HG03378 (cell line): ENCODE measurements at regions not wholly inside any gene's neighbourhood (a gene's known extent, or its start where the extent isn't known, plus 50 kb on each side); places are given as distances from the start of the nearest gene placed in this dataset.

Experiments used
- ATAC-seq: cut with Tn5 transposase; IDR thresholded peaks from one replicate; pipeline ENCODE4 v1.9.1; 2021; ENCODE audit warnings: mild to moderate bottlenecking, moderate library complexity; ENCODE audit not compliant: unreplicated experiment

GRCh38 chr2:59936048-59936447 lies 617.4 kb downstream of the BCL11A start:
- ATAC-seq = no peak

- ATAC-seq = no peak
Observed at GRCh38 chr2:59935005-59935404, 618.4 kb downstream of the BCL11A start.

- no peak for ATAC-seq
Observed at GRCh38 chr2:59933948-59934347, 619.5 kb downstream of the BCL11A start.

GRCh38 chr2:59932341-59932740 lies 621.1 kb downstream of the BCL11A start:
- ATAC-seq = no peak

- no peak for ATAC-seq
Observed at GRCh38 chr2:59930430-59930829, 623.0 kb downstream of the BCL11A start.

GRCh38 chr2:59926731-59927130 lies 626.7 kb downstream of the BCL11A start:
- ATAC-seq = no peak

GRCh38 chr2:59925321-59925720 lies 628.1 kb downstream of the BCL11A start:
- ATAC-seq = no peak

- ATAC-seq = no peak
Observed at GRCh38 chr2:59924346-59924745, 629.1 kb downstream of the BCL11A start.

- no peak for ATAC-seq
Observed at GRCh38 chr2:59922450-59922849, 631.0 kb downstream of the BCL11A start.

GRCh38 chr2:59921743-59922142 lies 631.7 kb downstream of the BCL11A start:
- no peak for ATAC-seq

GRCh38 chr2:59920961-59921360 lies 632.5 kb downstream of the BCL11A start:
- no peak for ATAC-seq

GRCh38 chr2:59920307-59920706 lies 633.1 kb downstream of the BCL11A start:
- ATAC-seq = no peak

- no peak for ATAC-seq
Observed at GRCh38 chr2:59919579-59919978, 633.9 kb downstream of the BCL11A start.

GRCh38 chr2:59912042-59912441 lies 641.4 kb downstream of the BCL11A start:
- ATAC-seq = no peak

GRCh38 chr2:59910166-59910565 lies 643.3 kb downstream of the BCL11A start:
- ATAC-seq = no peak

GRCh38 chr2:59909147-59909546 lies 644.3 kb downstream of the BCL11A start:
- ATAC-seq = no peak

GRCh38 chr2:59905731-59906130 lies 647.7 kb downstream of the BCL11A start:
- no peak for ATAC-seq

- no peak for ATAC-seq
Observed at GRCh38 chr2:59903994-59904544, 649.4 kb downstream of the BCL11A start.

- ATAC-seq = no peak
Observed at GRCh38 chr2:59900728-59901452, 652.6 kb downstream of the BCL11A start.

GRCh38 chr2:59899692-59900091 lies 653.8 kb downstream of the BCL11A start:
- ATAC-seq = no peak

- no peak for ATAC-seq
Observed at GRCh38 chr2:59896499-59897245, 656.8 kb downstream of the BCL11A start.

GRCh38 chr2:59893612-59894011 lies 659.8 kb downstream of the BCL11A start:
- no peak for ATAC-seq
